ENCODE measurements at regions not wholly inside any gene's neighbourhood (a gene's known extent, or its start where the extent isn't known, plus 50 kb on each side); places are given as distances from the start of the nearest gene placed in this dataset.
"Not testable (repeated sequence)": the region's sequence is repeated elsewhere in the genome, so short reads cannot be mapped to it uniquely, and the experiment has no call there.

GRCh38 chr6:97915537-97915936 is 632.5 kb upstream of the MMS22L start:
- no peak for DNase-seq (ENCODE audit: low read depth)

DNA sequence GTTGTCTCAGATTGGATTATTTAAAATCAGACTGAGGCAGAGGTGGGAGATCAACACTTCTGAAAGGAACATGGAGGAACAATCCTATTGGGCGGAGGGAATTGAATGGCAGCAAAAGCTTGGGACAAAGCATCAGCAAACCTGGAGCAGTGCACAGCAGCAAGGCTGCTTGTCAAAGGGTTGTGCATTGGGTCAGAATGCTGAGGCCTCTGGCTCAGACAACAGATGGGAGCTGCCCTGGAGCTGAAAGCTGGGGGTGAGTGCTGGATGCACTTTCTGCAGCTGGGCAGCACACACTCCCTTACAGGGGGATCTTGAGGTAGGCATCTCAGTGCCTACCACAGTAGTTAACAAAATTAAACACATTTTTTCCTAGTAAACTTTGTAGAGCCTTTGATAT is 634.4 kb upstream of the MMS22L start:
- DNase-seq (ENCODE audit: low read depth), result no peak

DNA sequence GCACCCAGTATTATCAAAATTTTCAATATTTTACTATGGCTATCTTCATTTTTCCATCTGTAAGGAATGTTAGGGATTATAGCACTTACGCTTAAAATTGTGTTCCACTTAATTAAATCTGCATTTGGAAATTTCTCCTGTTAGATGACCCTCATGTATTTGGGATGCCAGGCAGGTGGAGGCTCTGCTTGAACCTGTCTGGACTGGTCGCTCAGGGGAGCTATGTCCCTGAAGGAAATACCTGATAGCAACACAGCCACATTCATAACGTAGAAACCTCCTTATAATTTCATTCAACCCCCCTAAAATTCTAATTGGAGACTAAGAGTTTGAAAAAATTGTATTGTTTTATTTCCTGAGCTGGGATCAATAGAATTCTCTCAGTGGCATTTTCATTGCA is 636.0 kb upstream of the MMS22L start:
- no peak for DNase-seq (ENCODE audit: low read depth)

DNA sequence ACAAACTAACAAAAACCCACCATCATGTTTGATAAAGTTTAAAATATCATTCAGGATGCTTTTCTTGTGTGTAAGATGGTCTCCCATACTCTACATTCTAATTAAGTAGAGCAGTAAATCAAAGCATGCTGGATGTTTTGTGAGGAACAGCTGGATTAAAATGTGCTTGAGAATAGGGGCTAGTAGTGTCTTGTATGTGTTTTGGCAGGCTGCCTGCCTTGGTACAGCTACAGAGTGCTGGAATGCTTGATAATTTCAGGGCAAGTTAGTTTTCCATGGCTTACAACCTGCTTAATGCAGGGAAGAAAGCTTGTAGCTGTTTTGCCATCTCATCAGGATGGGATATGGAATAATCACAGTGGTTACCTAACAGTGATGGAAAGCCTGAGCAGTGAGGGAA is 636.6 kb upstream of the MMS22L start:
- DNase-seq (ENCODE audit: low read depth), result no peak

GRCh38 chr6:97923249-97923648 is 640.2 kb upstream of the MMS22L start:
- DNase-seq (ENCODE audit: low read depth), result no peak

DNA sequence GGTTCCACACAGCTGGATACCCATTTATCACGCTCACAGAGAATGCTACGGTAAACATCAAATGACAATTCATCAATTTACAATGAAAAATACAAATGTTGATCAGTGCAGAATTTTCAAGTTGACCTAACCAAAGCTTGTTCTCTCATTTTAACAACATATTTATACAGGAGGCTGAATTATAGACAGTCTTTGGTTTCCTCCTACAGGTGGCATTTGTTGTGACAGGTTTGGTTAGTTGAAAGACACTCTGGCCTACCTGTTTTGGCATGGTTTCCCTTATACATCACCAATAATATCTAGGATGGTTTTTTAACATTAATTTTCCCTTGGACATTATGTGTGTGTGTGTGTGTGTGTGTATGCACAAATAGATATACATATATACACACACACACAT is 642.5 kb upstream of the MMS22L start:
- DNase-seq (ENCODE audit: low read depth), result no peak

GRCh38 chr6:97939440-97940168 is 656.6 kb upstream of the MMS22L start:
- no peak for DNase-seq (ENCODE audit: low read depth)

- no peak for DNase-seq (ENCODE audit: low read depth)
Measured at GRCh38 chr6:97947841-97948240, 664.8 kb upstream of the MMS22L start.

DNA sequence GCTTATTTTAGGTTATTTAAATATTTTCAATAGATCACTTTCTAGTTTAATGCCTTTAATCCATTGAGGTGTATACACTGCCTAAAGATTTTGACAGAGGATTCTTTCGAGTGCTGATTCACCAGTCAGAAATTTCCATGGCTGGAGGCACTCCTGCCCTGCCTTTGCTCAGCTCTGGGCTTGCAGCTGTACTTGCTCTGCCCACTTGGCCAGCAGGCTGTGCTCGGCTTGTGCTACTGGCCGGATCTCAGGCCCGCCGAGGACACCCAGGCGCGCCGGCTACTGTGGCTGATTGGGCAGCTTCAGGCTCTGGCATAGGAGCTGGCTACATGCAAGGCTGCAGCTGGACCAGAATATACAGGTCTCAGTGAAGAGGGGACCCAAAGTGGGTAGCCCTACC is 675.1 kb upstream of the MMS22L start:
- DNase-seq (ENCODE audit: low read depth), result no peak

DNA sequence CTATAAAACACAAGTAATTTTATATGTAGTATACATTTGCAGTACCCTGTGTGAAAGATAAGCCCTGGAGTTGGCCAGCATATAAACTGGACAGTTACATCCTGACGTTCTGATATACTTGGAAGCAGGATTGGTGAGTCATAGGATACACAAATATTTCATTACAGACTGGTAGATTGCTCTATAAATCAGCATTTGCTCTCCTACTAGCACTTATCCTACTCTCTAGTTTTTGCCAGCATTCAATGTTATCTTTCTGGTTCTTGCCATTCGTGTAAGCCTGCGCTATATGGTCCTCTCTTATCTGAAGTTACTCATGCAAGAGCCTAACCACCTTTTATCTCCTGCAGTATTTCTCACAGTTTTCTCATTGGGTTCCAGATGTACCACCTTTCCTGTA is 680.2 kb upstream of the MMS22L start:
- no peak for DNase-seq (ENCODE audit: low read depth)

DNA sequence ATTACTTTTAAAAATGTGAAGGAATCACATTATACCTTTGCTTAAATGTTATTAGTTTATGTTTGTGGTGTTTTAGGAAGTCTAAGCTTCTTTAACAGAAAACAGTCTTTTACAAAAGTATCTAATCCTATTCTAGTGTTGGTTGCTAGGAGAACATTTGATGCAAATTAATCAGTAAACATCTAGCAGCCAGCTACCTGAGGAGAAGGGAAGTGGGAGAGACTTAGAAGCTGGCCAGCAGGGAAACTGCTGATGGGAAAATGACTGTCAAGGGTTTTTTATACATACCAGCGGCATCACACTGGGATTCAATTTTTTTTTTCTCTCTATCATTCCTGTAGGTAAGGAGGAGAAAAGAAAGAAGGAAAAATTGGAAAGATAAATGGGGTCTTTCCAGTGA is 686.0 kb upstream of the MMS22L start:
- DNase-seq (ENCODE audit: low read depth), result no peak

DNA sequence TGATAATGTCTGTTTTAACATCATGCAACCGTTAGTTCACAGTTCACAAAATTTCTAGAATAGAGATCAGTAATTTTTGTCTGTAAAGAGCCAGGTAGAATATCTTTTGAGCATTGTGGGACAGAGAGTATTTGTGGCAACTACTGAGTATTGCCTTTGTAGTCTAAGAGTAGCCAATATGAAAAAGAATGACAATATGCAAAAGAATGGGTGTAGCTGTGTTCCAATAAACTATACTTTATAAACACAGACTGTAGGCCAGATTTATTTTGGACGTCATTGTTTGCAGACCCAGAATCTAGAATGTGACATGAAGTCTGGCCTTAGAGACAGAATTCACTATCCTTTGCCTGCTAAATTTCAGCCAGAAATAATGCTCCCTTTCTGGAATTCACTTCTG is 694.1 kb upstream of the MMS22L start:
- DNase-seq (ENCODE audit: low read depth), result no peak

- DNase-seq (ENCODE audit: low read depth), result no peak
Measured at GRCh38 chr6:97978855-97979271, 695.8 kb upstream of the MMS22L start.

DNA sequence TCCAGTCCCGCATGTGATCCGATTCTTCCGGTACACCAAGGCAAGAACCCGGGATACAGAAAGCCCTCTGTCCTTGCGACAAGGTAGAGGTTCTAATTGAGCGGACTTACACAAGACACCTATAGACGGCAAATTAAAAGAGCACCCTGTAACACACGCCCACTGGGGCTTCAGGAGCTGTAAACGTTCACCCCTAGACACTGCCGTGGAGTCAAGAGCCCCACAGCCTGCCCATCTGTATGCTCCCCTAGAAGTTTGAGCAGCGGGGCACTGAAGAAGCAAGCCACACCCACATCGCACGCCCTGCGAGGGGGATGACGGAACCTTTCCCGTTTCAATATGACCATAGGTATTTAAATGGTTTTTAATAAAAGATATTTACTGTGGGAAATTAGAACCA is 696.3 kb upstream of the MMS22L start:
- DNase-seq (ENCODE audit: low read depth), result not testable (repeated sequence)

DNA sequence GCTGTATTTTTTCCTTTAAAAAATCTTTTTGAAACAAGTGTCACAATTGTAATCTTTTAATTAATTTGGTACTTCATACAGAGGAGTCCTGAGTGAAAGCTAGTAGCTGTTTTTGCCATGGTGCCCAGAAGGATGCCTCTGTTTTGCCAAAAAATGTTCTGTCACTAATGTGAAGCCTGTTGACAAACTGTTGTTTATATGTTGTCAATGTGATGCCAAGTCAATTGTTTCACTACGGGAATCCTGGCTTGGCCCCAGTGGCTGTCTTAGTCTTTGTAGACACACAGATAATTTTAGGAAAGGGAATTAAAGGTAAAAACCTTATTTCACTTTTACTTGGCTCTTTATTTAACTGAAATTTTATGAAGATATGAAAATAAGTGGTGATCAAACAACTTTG is 706.4 kb upstream of the MMS22L start:
- no peak for DNase-seq (ENCODE audit: low read depth)

GRCh38 chr6:97995158-97995557 is 712.1 kb upstream of the MMS22L start:
- no peak for DNase-seq (ENCODE audit: low read depth)

GRCh38 chr6:98002678-98003077 is 719.7 kb upstream of the MMS22L start:
- no peak for DNase-seq (ENCODE audit: low read depth)

DNA sequence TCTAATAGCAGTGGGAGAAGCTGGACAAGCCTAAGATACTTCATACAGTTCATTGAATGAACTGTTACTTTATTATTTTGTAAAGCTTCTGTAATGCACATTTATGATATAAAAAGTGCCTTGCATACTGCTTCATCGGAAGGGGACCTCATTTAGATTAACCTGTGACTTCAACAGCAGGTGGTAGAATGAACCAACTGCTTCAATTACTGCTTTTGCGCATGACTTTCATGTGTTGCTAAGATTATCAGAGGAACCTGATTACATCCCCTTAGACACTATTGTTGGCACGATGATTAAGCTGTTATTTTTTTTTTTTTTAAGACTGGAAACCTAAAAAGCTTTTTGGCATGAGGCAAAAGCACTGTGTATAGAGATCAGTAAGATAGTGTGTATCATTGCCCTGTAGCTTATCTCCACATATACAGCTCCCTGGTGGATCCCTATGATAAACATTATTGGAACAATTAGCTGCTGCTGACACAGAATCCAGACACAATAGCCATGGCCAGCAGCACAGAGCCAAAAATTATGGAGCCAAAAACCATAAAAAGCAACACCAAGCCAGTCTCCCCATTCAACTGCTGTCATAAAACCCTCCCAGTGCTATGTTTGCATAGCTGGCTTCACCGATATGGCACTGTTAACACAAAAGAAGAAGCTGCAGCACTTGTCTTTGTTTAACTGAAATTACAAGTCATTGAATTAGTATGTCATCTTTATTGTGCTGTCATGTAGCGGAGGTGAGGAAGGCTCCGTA is 731.6 kb upstream of the MMS22L start:
- DNase-seq (ENCODE audit: low read depth), result no peak

- no peak for DNase-seq (ENCODE audit: low read depth)
Measured at GRCh38 chr6:98016565-98016964, 733.5 kb upstream of the MMS22L start.

DNA sequence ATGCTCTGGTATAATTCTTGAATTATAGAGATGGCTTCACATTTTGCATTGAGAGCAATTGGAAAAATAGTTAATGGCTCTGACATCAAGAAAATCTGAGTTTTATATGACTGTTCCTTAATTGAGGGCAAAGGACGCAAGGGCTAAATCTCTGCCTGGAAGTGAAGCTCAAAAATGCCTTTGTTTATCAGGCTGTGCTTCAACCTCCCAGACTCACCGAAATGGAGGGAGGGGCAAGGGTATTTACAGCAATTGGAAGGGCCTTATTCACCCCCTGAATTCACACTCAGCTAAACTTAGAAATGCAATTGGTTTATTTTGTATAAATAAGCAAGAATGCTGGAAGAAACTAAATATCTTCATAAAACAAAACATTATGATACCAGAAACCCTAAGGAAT is 737.2 kb upstream of the MMS22L start:
- DNase-seq (ENCODE audit: low read depth), result no peak

DNA sequence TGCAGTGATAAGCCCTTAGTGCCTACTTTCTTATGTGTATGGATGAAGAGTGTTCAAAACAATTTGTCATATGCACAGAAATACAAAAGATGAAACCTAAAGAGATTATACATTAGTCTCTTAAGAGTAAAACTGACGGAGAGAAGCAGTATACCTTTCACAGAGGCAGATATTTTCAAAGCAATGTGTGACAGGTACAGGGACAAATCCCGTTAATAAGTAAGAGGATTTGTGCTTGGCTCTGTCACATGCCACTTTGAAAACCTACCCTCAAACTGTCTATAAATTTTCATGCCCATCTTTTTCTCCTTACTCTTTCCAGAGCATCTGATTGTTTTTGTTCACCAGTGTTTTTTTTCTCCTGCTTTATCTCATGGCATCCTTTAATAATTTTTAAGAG is 741.3 kb upstream of the MMS22L start:
- no peak for DNase-seq (ENCODE audit: low read depth)

DNA sequence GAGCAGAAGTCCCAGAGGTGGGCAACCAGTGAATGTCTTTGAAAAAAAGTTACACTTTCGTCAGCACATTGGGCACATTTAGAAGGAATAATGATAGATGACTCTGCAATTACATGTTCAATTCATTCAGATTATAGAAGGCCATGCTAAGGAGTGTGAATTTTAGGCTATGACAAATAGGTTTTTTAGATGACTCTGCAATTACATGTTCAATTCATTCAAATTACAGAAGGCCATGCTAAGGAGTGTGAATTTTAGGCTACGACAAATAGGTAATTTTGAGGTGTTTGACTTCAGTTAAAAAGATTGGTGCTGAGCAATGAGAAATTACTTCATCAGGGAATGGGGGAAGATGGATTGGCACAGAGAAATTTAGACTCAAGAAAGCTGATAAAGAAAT is 744.9 kb upstream of the MMS22L start:
- DNase-seq (ENCODE audit: low read depth), result no peak

DNA sequence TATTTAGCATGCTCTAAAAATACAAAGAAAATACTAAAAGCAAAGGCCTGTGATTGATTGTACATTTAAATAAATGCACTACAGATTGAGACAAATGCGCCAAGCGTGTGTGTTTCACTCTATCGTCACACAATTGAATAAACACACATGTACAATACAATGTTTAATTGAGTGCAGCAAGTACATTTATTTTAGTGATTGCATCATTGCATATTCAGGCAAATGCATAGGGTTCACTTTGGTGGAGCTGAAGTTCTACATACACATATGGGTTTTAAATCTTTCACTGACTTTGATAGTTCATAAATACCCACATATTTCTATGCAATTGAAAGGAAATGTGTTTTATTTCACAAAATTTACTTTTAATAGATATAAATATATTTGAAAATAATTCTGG is 750.6 kb upstream of the MMS22L start:
- no peak for DNase-seq (ENCODE audit: low read depth)
